MCF 10A (cell line): ENCODE measurements at regions not wholly inside any gene's neighbourhood (a gene's known extent, or its start where the extent isn't known, plus 50 kb on each side); places are given as distances from the start of the nearest gene placed in this dataset.

Source experiments
- BruUV-seq: library from RNA; stranded (reverse); fragments of 400-500 nt; replicated peaks from 2 replicates; lab custom pipeline; 2021; lab: Mats Ljungman, UMichigan
- CTCF ChIA-PET: fragments of 300-600 bp; sonication (Branson Sonifier 250); formaldehyde crosslinking; extraction: SDS; loops from one replicate; lab custom pipeline; 2021; ENCODE audit warnings: antibody characterized with exemption, inconsistent platforms; lab: Yijun Ruan, JAX
- POLR2A ChIA-PET: fragments of 300-600, 350-650 bp; sonication (Branson Sonifier 250); formaldehyde crosslinking; extraction: SDS; loops from one replicate; lab custom pipeline; 2020; ENCODE audit warnings: antibody characterized with exemption, inconsistent platforms; lab: Yijun Ruan, JAX
- DNase-seq: peaks from one replicate; pipeline ENCODE4 v3.0.0-alpha.2; 2018; ENCODE audit not compliant: unreplicated experiment
- H3K27ac Mint-ChIP-seq: one replicate; pipeline ENCODE4 v1.8.0; 2022; ENCODE audit warnings: mild to moderate bottlenecking, low read depth, mixed read lengths; ENCODE audit not compliant: unreplicated experiment
- H3K27me3 Mint-ChIP-seq: one replicate; pipeline ENCODE4 v1.8.0; 2022; ENCODE audit warnings: mixed read lengths; ENCODE audit not compliant: insufficient read depth, unreplicated experiment
- H3K36me3 Mint-ChIP-seq: one replicate; pipeline ENCODE4 v1.8.0; 2022; ENCODE audit warnings: mild to moderate bottlenecking, moderate library complexity, mixed read lengths; ENCODE audit not compliant: insufficient read depth, unreplicated experiment
- H3K4me1 Mint-ChIP-seq: one replicate; pipeline ENCODE4 v1.8.0; 2022; ENCODE audit warnings: mixed read lengths; ENCODE audit not compliant: insufficient read depth, unreplicated experiment
- H3K4me3 Mint-ChIP-seq: one replicate; pipeline ENCODE4 v1.8.0; 2022; ENCODE audit warnings: mild to moderate bottlenecking, moderate library complexity, mixed read lengths; ENCODE audit not compliant: unreplicated experiment
- H3K9me3 Mint-ChIP-seq: one replicate; pipeline ENCODE4 v1.8.0; 2022; ENCODE audit warnings: mixed read lengths; ENCODE audit not compliant: unreplicated experiment
- CTCF ChIP-seq: fragments of 200-600 bp; IDR thresholded peaks from one replicate; pipeline ENCODE4 v1.8.0; 2022; ENCODE audit warnings: antibody characterized with exemption, mild to moderate bottlenecking; ENCODE audit not compliant: unreplicated experiment
- intact Hi-C: fragments of 100-400 bp; cut with micrococcal nuclease; formaldehyde crosslinking; loops from 2 replicates; pipeline ENCODE4 v1.14.1; 2022

GRCh38 chr6:65996096-65996495, 289.1 kb upstream of the EYS start:
- no peak for TF ChIP-seq CTCF
- intact Hi-C loops: no loop called here
- Mint-ChIP-seq H3K36me3 (peaks cover 5% of the 10 kb centered on the region), H3K4me3 (no peak overlapping the region), H3K27me3 (no peaks in the 10 kb centered on the region), H3K27ac (no peak overlapping the region), H3K9me3 (no peaks in the 10 kb centered on the region), H3K4me1 (no peaks in the 10 kb centered on the region)
- POLR2A ChIA-PET: no interaction called here
- CTCF ChIA-PET: no interaction called here
- DNase-seq: no peak
- no TSS peak for BruUV-seq

GRCh38 chr6:65989676-65990075, 282.6 kb upstream of the EYS start:
- H3K9me3 Mint-ChIP-seq: peaks cover 4% of the 10 kb centered on the region
- BruUV-seq: no TSS peak

GRCh38 chr6:65988006-65988405, 281.0 kb upstream of the EYS start:
- ChIA-PET POLR2A (no interaction called here), CTCF (interaction anchor here (0.5 kb wide), 1 partner anchor 1648 kb away, joined by 4 read pairs; no protein-coding TSS in a partner anchor)
- intact Hi-C loops: no loop called here
- no peak for DNase-seq
- Mint-ChIP-seq H3K9me3 (peaks cover 7% of the 10 kb centered on the region), H3K27ac (no peak overlapping the region), H3K27me3 (no peaks in the 10 kb centered on the region), H3K4me3 (no peak overlapping the region), H3K4me1 (no peaks in the 10 kb centered on the region), H3K36me3 (no peaks in the 10 kb centered on the region)
- no peak for TF ChIP-seq CTCF
- no TSS peak for BruUV-seq

More at GRCh38 chr6:65989676-65990075, 282.6 kb upstream of the EYS start:
- no peaks in the 10 kb centered on the region for H3K4me1 Mint-ChIP-seq
- no peak for DNase-seq
- no peak overlapping the region for H3K4me3 Mint-ChIP-seq
- H3K27me3 Mint-ChIP-seq: no peaks in the 10 kb centered on the region
- ChIA-PET POLR2A (no interaction called here), CTCF (no interaction called here)
- intact Hi-C loops: no loop called here
- TF ChIP-seq CTCF: no peak
- no peaks in the 10 kb centered on the region for H3K36me3 Mint-ChIP-seq
- no peak overlapping the region for H3K27ac Mint-ChIP-seq

- H3K4me1 Mint-ChIP-seq: no peaks in the 10 kb centered on the region
- no peak for TF ChIP-seq CTCF
- H3K27ac Mint-ChIP-seq: no peak overlapping the region
- DNase-seq: no peak
- no peak overlapping the region for H3K4me3 Mint-ChIP-seq
- H3K27me3 Mint-ChIP-seq: no peaks in the 10 kb centered on the region
- intact Hi-C loops: no loop called here
- peaks cover 17% of the 10 kb centered on the region for H3K9me3 Mint-ChIP-seq
- no peaks in the 10 kb centered on the region for H3K36me3 Mint-ChIP-seq
- ChIA-PET CTCF (no interaction called here), POLR2A (no interaction called here)
- BruUV-seq: no TSS peak
Observed at GRCh38 chr6:65984089-65984488, 277.1 kb upstream of the EYS start.
